CD4-positive, CD25-positive, alpha-beta regulatory T cell (primary cell): ENCODE measurements at regions not wholly inside any gene's neighbourhood (a gene's known extent, or its start where the extent isn't known, plus 50 kb on each side); places are given as distances from the start of the nearest gene placed in this dataset.

Source experiments
- ATAC-seq, 2 donors: fragments of 150-1000 bp; cut with Tn5 transposase; one replicate each; pipeline ENCODE4 v1.10.0; 2021; ENCODE audit warnings: low read depth in 2 of 2, moderate number of reproducible peaks in 2 of 2, moderate library complexity in 1 of 2
- DNase-seq, 3 donors: peaks; one replicate each; pipeline versions ENCODE4 v3.0.0 to v3.0.0-alpha.2; 2012 to 2022; ENCODE audit warnings: mixed read lengths in 1 of 3
- H3K27ac ChIP-seq: one replicate; pipeline ENCODE4 v1.7.0; 2013; ENCODE audit warnings: mild to moderate bottlenecking, low read length; ENCODE audit not compliant: insufficient read depth, poor library complexity, severe bottlenecking
- H3K27me3 ChIP-seq: one replicate; pipeline ENCODE4 v1.7.0; 2013; ENCODE audit warnings: low read length; ENCODE audit not compliant: control insufficient read depth, insufficient read depth
- H3K36me3 ChIP-seq: one replicate; pipeline ENCODE4 v1.7.0; 2013; ENCODE audit warnings: mild to moderate bottlenecking, low read length, moderate library complexity; ENCODE audit not compliant: control insufficient read depth, insufficient read depth
- H3K4me1 ChIP-seq: 2 replicates; pipeline ENCODE4 v1.7.0; 2013; ENCODE audit warnings: mild to moderate bottlenecking, low read length; ENCODE audit not compliant: insufficient read depth, control insufficient read depth, poor library complexity, severe bottlenecking
- H3K4me3 ChIP-seq: one replicate; pipeline ENCODE4 v1.7.0; 2013; ENCODE audit warnings: low read depth, mild to moderate bottlenecking, low read length, moderate library complexity
- H3K9me3 ChIP-seq, 2 experiments: 1 replicate in 1 of 2; 2 replicates in 1 of 2; pipeline ENCODE4 v1.7.0; 2013; ENCODE audit warnings: low read length in 2 of 2, mild to moderate bottlenecking in 1 of 2, moderate library complexity in 1 of 2; ENCODE audit not compliant: control insufficient read depth in 2 of 2
- H3K27ac Mint-ChIP-seq, 3 donors: one replicate each; pipeline ENCODE4 v1.8.0; 2020 to 2022; ENCODE audit warnings: mild to moderate bottlenecking in 3 of 3, mixed read lengths in 3 of 3, moderate library complexity in 2 of 3
- H3K27me3 Mint-ChIP-seq: one replicate; pipeline ENCODE4 v1.8.0; 2022; ENCODE audit warnings: mild to moderate bottlenecking, mixed read lengths
- H3K36me3 Mint-ChIP-seq: one replicate; pipeline ENCODE4 v1.8.0; 2020; ENCODE audit warnings: mixed read lengths
- H3K4me1 Mint-ChIP-seq, 4 donors: one replicate each; pipeline ENCODE4 v1.8.0; 2020 to 2022; ENCODE audit warnings: mixed read lengths in 4 of 4, mild to moderate bottlenecking in 1 of 4
- H3K4me3 Mint-ChIP-seq, 4 donors: one replicate each; pipeline ENCODE4 v1.8.0; 2020 to 2022; ENCODE audit warnings: mild to moderate bottlenecking in 4 of 4, mixed read lengths in 4 of 4, moderate library complexity in 3 of 4
- H3K9me3 Mint-ChIP-seq, 7 donors: one replicate each; pipeline ENCODE4 v1.8.0; 2020 to 2022; ENCODE audit warnings: mixed read lengths in 7 of 7, mild to moderate bottlenecking in 3 of 7, moderate library complexity in 2 of 7

- no peak overlapping the region for H3K27ac ChIP-seq
- no peaks in the 10 kb centered on the region for H3K36me3 ChIP-seq
- no peak overlapping the region for H3K4me3 ChIP-seq
- H3K4me1 ChIP-seq: no peaks in the 10 kb centered on the region
- DNase-seq (no peak), ATAC-seq (no peak)
- Mint-ChIP-seq H3K36me3 (no peaks in the 10 kb centered on the region), H3K4me1 (no peaks in the 10 kb centered on the region), H3K9me3 (peaks cover 0 to 11% (median 3%) of the 10 kb centered on the region in 7 donors), H3K4me3 (no peak overlapping the region), H3K27me3 (no peaks in the 10 kb centered on the region), H3K27ac (no peak overlapping the region)
- H3K9me3 ChIP-seq: no peaks in the 10 kb centered on the region
- H3K27me3 ChIP-seq: no peaks in the 10 kb centered on the region
Measured at GRCh38 chr5:120241400-120241799, 222.7 kb upstream of the PRR16 start.

GRCh38 chr5:120251898-120252297 lies 212.2 kb upstream of the PRR16 start:
- Mint-ChIP-seq H3K27me3 (no peaks in the 10 kb centered on the region), H3K4me1 (no peaks in the 10 kb centered on the region), H3K36me3 (no peaks in the 10 kb centered on the region), H3K27ac (no peak overlapping the region), H3K4me3 (no peak overlapping the region), H3K9me3 (peaks cover 0 to 5% (median 1%) of the 10 kb centered on the region in 7 donors)
- Histone ChIP-seq H3K4me1 (no peaks in the 10 kb centered on the region), H3K9me3 (peaks cover 0 to 1% of the 10 kb centered on the region in 2 experiments), H3K4me3 (no peak overlapping the region), H3K36me3 (no peaks in the 10 kb centered on the region), H3K27ac (no peak overlapping the region), H3K27me3 (no peaks in the 10 kb centered on the region)
- ATAC-seq (no peak), DNase-seq (no peak)

- Mint-ChIP-seq H3K4me3 (no peak overlapping the region), H3K27ac (no peak overlapping the region), H3K27me3 (no peaks in the 10 kb centered on the region), H3K4me1 (no peaks in the 10 kb centered on the region), H3K36me3 (no peaks in the 10 kb centered on the region), H3K9me3 (peaks cover 0 to 8% (median 1%) of the 10 kb centered on the region in 7 donors)
- Histone ChIP-seq H3K4me3 (no peak overlapping the region), H3K36me3 (no peaks in the 10 kb centered on the region), H3K27me3 (no peaks in the 10 kb centered on the region), H3K27ac (no peak overlapping the region), H3K4me1 (no peaks in the 10 kb centered on the region), H3K9me3 (peaks cover 0 to 1% of the 10 kb centered on the region in 2 experiments)
- ATAC-seq: no peak
- DNase-seq: no peak
Measured at GRCh38 chr5:120252839-120253238, 211.3 kb upstream of the PRR16 start.

GRCh38 chr5:120254385-120254784 lies 209.7 kb upstream of the PRR16 start:
- no peak for ATAC-seq
- no peak overlapping the region for H3K27ac Mint-ChIP-seq
- peaks cover 0 to 8% (median 0%) of the 10 kb centered on the region in 7 donors for H3K9me3 Mint-ChIP-seq
- Histone ChIP-seq H3K9me3 (peaks cover 0 to 1% of the 10 kb centered on the region in 2 experiments), H3K4me3 (no peak overlapping the region), H3K27ac (no peak overlapping the region), H3K36me3 (no peaks in the 10 kb centered on the region), H3K4me1 (no peaks in the 10 kb centered on the region), H3K27me3 (no peaks in the 10 kb centered on the region)
- H3K4me1 Mint-ChIP-seq: no peaks in the 10 kb centered on the region
- H3K4me3 Mint-ChIP-seq: no peak overlapping the region
- no peak for DNase-seq
- no peaks in the 10 kb centered on the region for H3K27me3 Mint-ChIP-seq
- H3K36me3 Mint-ChIP-seq: no peaks in the 10 kb centered on the region

GRCh38 chr5:120255214-120255613 lies 208.9 kb upstream of the PRR16 start:
- no peaks in the 10 kb centered on the region for H3K36me3 Mint-ChIP-seq
- no peak overlapping the region for H3K4me3 ChIP-seq
- ATAC-seq (no peak), DNase-seq (no peak)
- no peak overlapping the region for H3K4me3 Mint-ChIP-seq
- H3K4me1 Mint-ChIP-seq: no peaks in the 10 kb centered on the region
- H3K27ac ChIP-seq: no peak overlapping the region
- no peaks in the 10 kb centered on the region for H3K36me3 ChIP-seq
- peaks cover 0 to 8% (median 1%) of the 10 kb centered on the region in 7 donors for H3K9me3 Mint-ChIP-seq
- H3K9me3 ChIP-seq: peaks cover 0 to 1% of the 10 kb centered on the region in 2 experiments
- no peaks in the 10 kb centered on the region for H3K27me3 ChIP-seq
- H3K4me1 ChIP-seq: no peaks in the 10 kb centered on the region
- H3K27ac Mint-ChIP-seq: no peak overlapping the region
- H3K27me3 Mint-ChIP-seq: no peaks in the 10 kb centered on the region

GRCh38 chr5:120256376-120256775 lies 207.7 kb upstream of the PRR16 start:
- no peaks in the 10 kb centered on the region for H3K4me1 ChIP-seq
- Mint-ChIP-seq H3K9me3 (peaks cover 0 to 8% (median 2%) of the 10 kb centered on the region in 7 donors), H3K4me3 (no peak overlapping the region), H3K36me3 (no peaks in the 10 kb centered on the region), H3K27me3 (no peaks in the 10 kb centered on the region), H3K4me1 (no peaks in the 10 kb centered on the region), H3K27ac (no peak overlapping the region)
- H3K9me3 ChIP-seq: no peaks in the 10 kb centered on the region
- no peaks in the 10 kb centered on the region for H3K27me3 ChIP-seq
- no peak overlapping the region for H3K27ac ChIP-seq
- no peak overlapping the region for H3K4me3 ChIP-seq
- H3K36me3 ChIP-seq: no peaks in the 10 kb centered on the region
- no peak for ATAC-seq
- no peak for DNase-seq

- Mint-ChIP-seq H3K36me3 (no peaks in the 10 kb centered on the region), H3K27ac (no peak overlapping the region), H3K9me3 (peaks cover 0 to 8% (median 2%) of the 10 kb centered on the region in 7 donors), H3K4me3 (no peak overlapping the region), H3K4me1 (no peaks in the 10 kb centered on the region), H3K27me3 (no peaks in the 10 kb centered on the region)
- no peak overlapping the region for H3K4me3 ChIP-seq
- H3K36me3 ChIP-seq: no peaks in the 10 kb centered on the region
- ATAC-seq (no peak), DNase-seq (no peak)
- H3K4me1 ChIP-seq: no peaks in the 10 kb centered on the region
- no peaks in the 10 kb centered on the region for H3K27me3 ChIP-seq
- H3K9me3 ChIP-seq: no peaks in the 10 kb centered on the region
- H3K27ac ChIP-seq: no peak overlapping the region
Measured at GRCh38 chr5:120257358-120257971, 206.6 kb upstream of the PRR16 start.

GRCh38 chr5:120258123-120258522 lies 206.0 kb upstream of the PRR16 start:
- Histone ChIP-seq H3K9me3 (no peaks in the 10 kb centered on the region), H3K4me3 (no peak overlapping the region), H3K36me3 (no peaks in the 10 kb centered on the region), H3K27ac (no peak overlapping the region), H3K4me1 (no peaks in the 10 kb centered on the region), H3K27me3 (no peaks in the 10 kb centered on the region)
- Mint-ChIP-seq H3K4me3 (no peak overlapping the region), H3K27me3 (no peaks in the 10 kb centered on the region), H3K9me3 (peaks cover 0 to 8% (median 2%) of the 10 kb centered on the region in 7 donors), H3K27ac (no peak overlapping the region), H3K36me3 (no peaks in the 10 kb centered on the region), H3K4me1 (no peaks in the 10 kb centered on the region)
- ATAC-seq: no peak
- DNase-seq: no peak
